GM18511 (cell line): ENCODE measurements at regions not wholly inside any gene's neighbourhood (a gene's known extent, or its start where the extent isn't known, plus 50 kb on each side); places are given as distances from the start of the nearest gene placed in this dataset.
"Not testable (repeated sequence)": the region's sequence is repeated elsewhere in the genome, so short reads cannot be mapped to it uniquely, and the experiment has no call there.

Experiments
- ATAC-seq: cut with Tn5 transposase; IDR thresholded peaks from one replicate; pipeline ENCODE4 v1.9.1; 2021; ENCODE audit warnings: mild to moderate bottlenecking, moderate library complexity; ENCODE audit not compliant: unreplicated experiment

DNA sequence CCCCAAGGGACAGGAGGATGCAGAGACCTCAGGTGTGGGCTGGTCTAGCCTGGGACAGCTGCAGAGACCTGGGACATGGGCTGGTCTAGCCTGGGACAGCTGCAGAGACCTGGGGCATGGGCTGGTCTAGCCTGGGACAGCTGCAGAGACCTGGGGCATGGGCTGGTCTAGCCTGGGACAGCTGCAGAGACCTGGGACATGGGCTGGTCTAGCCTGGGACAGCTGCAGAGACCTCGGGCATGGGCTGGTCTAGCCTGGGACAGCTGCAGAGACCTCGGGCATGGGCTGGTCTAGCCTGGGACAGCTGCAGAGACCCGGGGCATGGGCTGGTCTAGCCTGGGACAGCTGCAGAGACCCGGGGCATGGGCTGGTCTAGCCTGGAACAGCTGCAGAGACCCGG is 310.8 kb downstream of the TEX29 start:
- not testable (repeated sequence) for ATAC-seq

DNA sequence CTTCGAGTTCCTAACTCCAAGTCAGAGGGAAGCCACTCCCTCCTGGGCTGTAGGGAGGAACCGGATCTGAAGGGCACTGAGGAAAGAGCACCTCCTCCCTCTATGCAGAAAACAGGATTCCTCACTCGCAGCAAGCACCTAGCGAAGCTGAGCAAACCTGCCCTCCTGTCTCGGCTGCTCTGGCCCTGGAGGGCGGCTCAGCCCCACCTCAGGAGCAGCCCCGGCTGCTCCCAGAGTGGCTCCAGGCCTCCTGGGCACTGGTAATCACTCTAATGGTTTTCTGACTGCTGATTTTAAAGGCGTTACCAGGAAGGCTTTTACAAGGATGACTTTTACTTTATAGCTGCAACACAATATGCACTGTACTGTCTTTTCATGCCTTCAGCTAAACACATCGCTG is 312.5 kb downstream of the TEX29 start:
- no peak for ATAC-seq

DNA sequence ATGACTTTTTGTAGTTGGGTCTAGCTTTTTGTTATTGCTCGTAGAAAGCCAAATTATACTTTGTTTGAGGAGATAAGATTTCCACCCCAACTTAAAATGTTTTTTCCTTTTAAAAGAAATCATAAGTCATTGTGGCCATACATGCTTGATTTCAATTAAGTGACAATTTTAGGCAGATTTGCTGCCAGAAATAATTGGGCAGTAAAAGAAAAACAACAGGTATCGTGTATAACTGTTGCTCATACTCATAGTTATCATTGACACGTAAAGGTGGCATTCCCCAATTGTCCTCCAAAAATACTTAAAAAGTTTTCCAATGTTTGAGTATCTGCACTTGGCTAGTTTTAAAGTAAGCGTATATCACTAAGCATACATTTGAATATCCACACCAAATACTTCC is 313.0 kb downstream of the TEX29 start:
- ATAC-seq: no peak

DNA sequence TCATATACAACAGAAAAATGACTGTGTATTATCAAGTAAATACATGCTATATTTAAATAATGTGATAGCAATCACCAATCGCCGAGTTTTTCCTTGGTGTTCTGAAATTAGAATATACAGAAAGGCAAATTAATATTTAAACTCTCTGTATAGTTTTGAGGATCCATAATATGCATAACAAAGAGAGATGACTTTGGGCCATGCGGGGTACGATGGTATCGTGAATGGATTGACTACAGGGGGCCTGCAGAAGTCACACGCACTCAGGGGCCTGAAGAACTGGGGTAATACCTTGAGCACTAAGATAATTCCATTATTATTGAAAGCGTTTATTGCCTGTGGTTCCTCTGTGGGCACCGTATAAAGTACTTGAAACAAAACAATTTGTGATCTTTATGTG is 314.0 kb downstream of the TEX29 start:
- no peak for ATAC-seq

DNA sequence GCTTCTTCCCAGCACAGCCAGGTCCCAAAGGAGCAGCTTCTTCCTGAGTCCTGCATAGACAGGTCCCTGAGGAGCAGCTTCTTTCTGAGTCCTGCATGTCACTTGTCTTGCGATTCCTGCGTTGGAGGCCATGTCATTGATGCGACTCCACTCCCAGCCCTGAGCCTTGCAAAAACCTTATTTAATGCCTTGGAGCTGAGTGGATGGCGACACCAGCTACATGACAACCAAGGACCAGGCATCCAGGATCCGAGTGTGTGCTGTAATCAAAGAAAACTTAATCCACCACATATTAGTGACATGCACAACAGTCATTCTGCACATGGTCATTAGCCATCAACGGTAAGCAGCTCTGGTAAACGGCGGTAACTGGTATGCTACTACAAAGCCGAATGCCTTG is 315.8 kb downstream of the TEX29 start:
- no peak for ATAC-seq

DNA sequence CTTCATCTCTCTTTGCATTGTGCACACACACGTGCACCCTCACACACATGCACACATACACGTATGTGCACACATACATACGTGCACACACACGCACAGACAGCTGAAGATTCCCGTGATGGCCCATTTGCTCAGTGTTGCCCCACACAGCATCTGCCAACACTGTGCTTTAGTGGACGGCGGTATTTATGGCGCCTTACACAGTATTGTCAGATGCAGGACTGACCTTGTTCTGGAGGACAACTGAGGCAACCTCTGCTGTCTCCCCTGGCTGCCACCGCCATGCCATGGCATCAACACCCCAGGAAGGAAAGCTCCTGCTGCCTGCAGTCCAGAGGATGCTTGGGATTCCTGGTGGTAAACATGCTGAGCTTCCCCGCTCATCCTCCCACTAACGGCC is 316.4 kb downstream of the TEX29 start:
- no peak for ATAC-seq

DNA sequence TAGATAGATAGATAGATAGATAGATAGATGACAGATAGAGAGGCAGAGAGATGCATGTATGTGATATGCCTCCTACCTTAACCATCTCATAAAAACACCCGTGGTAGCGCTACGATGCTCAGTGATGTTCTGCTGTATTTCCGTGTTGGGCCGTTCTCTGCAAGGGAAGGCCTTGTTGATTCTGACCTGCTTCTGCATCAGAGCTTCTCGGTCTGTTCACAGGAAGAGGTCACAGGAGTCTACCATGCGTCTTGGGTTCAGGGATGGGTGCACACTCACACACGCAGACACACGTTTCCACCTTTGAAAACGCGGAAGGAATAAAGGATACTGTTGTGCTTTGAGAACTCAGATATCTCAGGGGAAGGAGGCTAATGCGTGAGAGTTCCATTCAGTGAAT is 316.9 kb downstream of the TEX29 start:
- ATAC-seq: no peak

DNA sequence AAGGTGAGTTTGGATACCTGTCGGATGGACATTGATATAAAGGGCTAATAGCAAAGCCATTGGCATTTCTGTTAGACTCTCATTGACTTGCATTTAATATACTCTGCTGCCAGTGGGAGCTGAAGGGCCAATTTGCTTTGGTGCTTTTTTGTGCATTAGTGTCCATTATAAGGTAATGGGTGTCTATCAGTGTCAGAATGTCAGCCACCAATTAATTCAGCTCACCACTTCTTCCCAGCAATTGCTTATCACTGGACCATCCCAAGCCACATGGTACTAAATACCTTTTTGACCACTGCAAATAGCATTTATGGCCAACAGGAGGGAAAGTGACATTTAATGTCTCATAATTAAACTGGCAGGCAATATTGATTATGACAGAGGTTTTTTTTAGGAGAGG is 317.8 kb downstream of the TEX29 start:
- ATAC-seq: no peak

DNA sequence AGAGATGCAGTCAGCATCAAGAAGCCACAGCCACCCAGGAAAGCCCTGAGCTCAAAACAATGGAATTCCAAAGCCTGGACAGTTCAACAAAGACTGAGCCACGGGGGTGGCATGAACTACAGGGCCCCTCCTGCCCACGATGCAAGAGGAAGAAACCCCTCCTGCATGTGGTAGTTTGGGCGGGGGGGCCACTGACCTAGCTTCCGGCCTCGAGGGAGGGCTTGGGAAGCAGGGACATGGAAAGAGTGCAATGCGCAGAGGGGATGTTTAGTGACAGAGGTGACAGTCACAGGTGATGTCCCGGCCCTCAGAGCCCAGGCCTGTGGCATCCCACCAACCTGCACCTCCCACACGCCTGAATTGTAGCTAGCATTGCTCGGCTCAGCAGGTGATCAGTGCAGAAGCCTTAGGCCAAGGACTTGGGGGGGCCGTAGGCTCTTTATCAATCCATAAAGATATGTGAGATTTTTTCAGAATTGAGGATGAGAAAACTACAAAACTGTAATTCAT is 318.8 kb downstream of the TEX29 start:
- no peak for ATAC-seq

DNA sequence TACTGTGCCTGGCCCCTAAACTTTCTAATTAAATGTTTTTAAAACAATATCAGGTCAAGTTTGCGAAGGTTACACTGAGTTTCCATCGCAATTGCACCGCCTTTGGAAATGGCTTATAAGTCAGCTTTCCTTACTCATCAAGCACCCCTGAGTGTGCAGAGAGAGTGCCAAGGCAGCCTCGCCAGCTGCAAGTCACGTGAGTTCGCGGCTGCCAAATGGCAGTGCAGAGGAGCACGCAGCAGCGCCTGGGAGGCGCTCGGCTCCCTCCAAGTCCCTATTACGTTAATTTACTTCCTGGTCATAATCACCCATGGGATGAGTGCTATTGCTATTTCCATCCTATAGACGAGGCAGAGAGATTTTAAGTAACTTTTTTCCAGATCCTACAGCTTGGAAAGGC is 319.6 kb downstream of the TEX29 start:
- no peak for ATAC-seq

DNA sequence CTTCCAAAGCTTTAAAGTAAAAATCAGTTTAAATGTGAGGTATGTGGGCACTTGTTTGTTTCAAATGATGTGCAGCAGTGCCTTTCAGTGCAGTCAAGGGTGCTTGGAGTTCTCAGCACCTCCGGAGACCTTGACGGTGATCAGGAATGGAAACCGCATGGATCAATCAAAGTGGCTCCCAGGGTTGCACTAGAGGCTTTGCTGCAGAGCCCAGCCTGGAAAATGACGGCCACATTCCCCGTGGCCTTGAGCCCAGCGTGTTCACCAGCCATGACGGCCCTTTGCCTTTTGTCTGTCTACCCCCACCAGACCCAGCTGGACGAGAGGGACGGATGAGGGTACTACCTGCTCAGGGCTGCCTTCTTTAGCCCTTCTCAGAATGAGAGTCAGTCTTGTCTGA is 320.0 kb downstream of the TEX29 start:
- no peak for ATAC-seq

DNA sequence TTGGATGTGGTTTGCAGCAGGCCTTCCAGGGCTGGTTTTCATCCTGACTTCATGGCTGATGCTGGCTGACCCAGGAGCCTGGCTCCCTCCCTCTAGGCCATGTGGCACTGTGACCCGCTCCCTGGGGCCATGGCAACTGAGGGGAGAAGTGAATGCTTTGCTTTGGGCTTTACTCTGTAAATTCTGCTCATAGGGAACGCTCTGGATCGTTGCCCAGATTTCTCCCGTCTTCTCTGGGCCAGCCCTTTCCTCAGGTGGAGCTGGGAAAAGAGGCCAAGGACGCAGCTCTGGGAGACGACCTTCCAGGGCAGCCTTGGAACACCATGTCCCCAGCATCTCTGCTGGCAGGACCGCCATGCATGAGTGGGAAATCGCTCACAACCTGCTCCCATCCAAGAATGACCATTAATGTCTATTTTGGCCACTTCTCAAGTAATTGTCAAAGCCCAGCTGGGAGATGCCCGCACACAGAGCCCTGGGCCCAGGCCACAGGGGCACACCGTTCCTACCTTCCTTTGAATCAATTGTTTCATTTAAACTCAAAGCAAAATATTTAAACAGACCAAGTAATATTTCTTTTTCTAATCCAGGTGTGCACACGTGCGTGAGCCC is 321.8 kb downstream of the TEX29 start:
- ATAC-seq: no peak

DNA sequence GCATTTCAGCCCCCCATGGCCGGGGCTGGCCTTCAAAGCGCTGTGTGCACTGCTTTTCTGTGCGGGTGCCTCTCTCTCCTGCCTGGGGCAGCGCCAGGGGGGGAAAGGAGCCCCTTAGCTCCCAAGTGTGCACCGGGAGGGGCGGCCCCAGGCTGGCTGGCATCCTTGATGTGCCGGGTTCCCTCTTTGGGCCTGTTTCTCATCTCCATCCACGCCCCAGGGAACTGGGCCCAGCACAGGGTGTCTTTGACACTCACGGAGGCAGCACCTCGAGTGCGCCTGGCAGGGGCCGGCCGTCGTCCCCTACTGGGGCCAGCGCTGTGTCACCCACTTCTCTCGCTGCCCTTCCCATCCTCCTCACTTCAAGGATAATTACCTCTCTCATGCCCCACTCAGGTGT is 324.3 kb downstream of the TEX29 start:
- ATAC-seq: no peak

DNA sequence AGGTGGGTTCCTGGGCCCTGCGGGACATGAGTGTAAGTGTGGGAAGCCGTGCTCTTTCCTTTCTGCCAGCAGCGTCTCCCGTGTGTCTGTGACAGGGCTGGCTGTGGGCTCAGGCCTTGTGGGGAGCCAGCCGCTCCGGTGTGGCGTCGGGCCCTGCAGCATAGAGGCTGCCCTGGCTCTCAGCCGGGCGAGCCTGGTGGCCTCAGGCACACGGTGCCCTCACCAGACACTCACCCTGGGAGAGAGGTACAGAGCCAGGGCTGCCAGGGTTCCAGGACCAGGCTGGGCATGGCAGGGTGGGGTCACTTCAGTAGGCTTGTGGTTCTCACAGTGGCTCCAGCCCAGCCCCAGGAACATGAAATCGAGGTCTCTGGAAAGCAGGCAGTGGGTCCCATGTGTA is 324.8 kb downstream of the TEX29 start:
- no peak for ATAC-seq

DNA sequence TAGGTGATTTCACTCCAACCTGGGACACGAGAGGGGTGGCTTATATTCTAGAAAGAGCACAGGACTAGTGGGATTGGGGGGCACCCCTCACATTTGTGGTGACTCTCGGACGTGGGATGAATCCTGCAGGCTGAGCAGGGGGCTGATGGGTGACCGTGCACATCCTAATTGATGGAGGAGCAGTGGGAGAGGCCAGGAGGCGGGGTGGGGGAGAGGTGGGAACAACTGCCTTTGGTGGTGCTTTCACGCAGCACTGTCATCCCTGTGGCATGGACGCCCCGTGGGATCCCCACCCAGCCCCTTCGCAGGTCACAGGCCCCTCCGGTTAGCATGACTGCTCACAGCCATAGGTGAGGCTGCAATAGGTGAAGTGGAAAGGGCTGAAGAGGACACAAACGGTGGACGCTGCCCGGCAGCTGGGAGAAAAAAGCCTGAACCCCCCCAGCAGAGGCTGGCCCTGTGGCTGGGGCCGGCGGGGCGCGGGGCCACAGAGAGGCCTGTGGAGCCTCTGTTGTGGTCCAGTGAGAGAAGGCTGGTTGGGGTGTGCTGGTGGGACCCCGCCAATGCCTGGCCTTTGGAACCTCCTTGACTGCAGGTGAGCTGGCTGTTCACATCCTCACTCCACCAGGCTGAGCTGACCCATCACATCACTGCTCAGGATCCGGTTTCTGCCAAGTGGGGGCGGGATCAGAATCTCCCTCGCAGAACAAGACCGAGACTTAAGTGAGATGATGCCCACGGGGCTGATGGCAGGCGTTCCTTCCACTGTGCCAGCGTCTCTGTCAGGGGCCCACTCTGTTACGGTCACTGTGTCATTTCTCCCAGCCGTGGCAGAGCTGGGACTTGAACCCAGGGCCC is 325.4 kb downstream of the TEX29 start:
- no peak for ATAC-seq

DNA sequence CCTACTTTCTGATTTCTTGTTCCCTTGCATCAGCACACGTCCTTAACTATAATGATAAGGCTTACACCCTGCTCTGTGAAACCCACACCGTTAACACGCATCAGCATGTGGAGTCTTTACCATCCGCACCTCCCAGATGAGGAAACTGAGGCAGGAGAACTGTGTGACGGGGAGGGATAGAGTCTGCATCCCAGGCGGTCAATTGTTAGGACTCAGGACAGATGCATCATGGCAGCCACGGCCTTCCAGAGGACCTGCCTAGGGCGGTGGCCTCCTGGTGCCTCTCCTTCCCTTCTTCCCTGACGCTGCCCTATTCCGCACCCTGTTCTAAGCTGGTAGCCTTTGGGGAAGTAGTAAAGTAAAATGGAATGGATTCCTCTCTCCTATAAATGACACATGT is 326.0 kb downstream of the TEX29 start:
- no peak for ATAC-seq

DNA sequence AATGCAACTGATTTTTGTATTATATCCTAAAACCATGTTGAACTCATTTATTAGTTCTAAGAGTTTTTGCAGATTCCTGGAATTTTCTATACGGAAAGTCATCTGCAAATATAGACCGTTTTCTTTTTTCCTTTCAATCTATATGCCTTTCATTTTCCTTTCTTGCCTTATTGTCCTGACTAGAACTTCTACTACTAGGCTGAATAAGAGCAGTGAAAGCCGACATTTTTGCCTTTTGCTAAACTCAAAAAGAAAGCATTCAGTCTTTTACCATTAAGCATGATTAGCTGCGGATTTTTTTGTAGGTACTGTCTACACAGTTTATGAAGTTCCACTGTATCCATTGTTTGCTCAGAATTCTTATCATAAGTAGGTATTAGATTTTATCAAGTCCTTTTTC is 328.4 kb downstream of the TEX29 start:
- no peak for ATAC-seq

DNA sequence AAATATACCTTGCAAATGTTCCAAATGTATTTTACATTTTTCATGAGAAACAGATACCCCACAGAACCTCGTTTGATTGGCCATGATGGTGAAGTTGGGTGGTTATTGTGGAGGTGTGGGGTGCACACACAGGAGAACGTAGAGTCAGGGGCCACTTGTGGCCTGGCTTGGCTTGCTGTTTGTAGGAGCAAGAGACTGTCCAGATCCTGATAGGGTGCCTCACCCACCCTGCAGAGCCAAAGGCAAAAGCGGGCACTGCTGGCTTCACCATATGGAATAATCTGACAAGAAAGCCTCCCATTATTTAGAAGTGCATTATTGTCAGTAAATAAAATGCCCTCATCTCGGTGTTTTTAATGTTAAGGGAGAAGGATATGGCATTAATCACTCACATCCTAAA is 330.2 kb downstream of the TEX29 start:
- no peak for ATAC-seq

DNA sequence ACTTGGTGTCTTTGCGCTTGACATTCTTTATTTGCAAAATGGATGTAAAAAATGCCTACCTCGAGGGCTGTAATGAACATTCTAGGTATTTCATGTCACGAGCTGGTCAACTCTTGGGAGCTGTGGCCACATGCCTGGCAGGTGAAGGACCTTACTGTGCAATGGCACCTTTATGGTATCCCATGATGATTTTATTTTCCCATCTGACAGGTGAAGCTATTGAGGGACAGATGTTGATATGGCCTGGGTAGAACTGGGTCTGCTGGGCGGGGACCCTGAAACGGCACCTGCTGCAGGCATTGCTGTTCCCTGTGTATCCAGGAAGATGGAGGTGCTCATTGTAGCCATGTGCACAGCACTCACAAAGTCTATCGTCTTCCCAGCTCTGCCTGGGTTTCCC is 332.2 kb downstream of the TEX29 start:
- ATAC-seq: no peak

DNA sequence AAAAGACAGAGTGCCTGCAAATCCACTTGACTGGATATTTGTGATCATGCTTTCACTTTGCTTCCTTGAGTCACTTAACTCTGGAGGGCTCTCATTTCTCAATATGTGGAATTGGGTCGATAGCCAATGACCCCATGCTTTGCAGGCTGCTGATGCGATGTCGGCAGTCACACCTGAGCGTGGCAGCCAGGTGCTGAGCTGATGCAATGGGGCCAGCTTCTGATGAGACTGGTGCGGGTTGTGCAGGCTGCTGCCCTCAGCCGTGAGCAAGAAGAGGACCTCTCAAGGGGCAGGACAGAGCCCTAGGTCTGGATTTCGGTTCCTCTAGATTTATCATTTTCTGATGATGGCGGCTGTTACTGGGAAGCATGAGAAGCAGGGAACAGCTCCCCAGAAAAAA is 334.1 kb downstream of the TEX29 start:
- ATAC-seq: no peak

DNA sequence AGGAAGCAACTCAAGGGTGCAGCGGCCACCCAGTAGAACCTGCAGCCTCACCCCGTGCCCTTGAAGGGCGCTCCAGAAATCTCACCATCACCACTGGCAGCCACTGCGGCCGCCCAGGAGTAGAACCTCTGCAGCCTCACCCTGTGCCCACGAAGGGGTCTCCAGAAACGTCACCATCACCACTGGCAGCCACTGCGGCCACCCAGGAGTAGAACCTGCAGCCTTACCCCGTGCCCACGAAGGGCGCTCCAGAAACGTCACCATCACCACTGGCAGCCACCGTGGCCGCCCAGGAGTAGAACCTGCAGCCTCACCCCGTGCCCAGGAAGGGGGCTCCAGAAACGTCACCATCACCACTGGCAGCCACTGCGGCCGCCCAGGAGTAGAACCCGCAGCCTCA is 336.0 kb downstream of the TEX29 start:
- ATAC-seq: no peak

DNA sequence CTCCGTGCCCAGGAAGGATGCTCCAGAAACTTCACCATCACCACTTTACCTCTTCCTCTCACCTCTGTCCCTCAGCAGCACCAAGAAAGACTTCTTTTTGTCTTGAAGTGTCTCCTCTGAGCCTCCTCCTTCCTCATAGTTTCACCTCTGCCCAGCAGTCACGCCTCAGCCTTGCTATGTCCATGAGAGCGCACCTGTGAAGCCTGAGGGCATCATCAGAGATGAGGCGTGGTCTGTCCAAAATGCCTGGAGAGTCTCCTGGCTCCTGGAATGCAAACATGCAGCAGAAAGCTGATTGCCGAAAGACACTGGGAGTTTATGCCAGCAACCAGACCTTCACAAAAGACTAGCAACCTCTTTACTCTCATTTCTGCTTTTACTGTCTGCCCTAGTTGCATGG is 336.6 kb downstream of the TEX29 start:
- ATAC-seq: no peak
